Right cardiac atrium (tissue), 5 donors: ENCODE measurements at regions not wholly inside any gene's neighbourhood (a gene's known extent, or its start where the extent isn't known, plus 50 kb on each side); places are given as distances from the start of the nearest gene placed in this dataset.

Experiments used
- ATAC-seq, 2 donors: fragments of 200-7000 bp; cut with Tn5 transposase; one replicate each; pipeline versions ENCODE4 v1.8.0 to v1.9.1; 2020; ENCODE audit warnings: moderate library complexity in 2 of 2, mild to moderate bottlenecking in 1 of 2
- DNase-seq, 3 donors: peaks; one replicate each; pipeline ENCODE4 v3.0.0-alpha.2; 2020
- H3K27ac ChIP-seq: one replicate; pipeline ENCODE4 v1.5.1; 2013; ENCODE audit warnings: mild to moderate bottlenecking, low read length, control low read depth, moderate library complexity
- H3K27me3 ChIP-seq: one replicate; pipeline ENCODE4 v1.6.1; 2013; ENCODE audit not compliant: control insufficient read depth, insufficient read depth
- H3K4me1 ChIP-seq: one replicate; pipeline ENCODE4 v1.6.1; 2013; ENCODE audit warnings: low read length; ENCODE audit not compliant: control insufficient read depth, insufficient read depth
- H3K4me3 ChIP-seq: one replicate; pipeline ENCODE4 v1.5.1; 2013; ENCODE audit warnings: low read length, control low read depth
- H3K9me3 ChIP-seq: one replicate; pipeline ENCODE4 v1.6.1; 2013; ENCODE audit warnings: low read length; ENCODE audit not compliant: control insufficient read depth
- WGBS: extraction: QIAGEN DNeasy Blood & Tissue Kit; methylation state at CpG from one replicate; pipeline ENCODE4 v1.1.7; 2013; 5-methylcytosine and 5-hydroxymethylcytosine counted together
- intact Hi-C, 4 donors: fragments of 100-400 bp; cut with DNase I; formaldehyde crosslinking; loops; one replicate each; pipeline versions ENCODE4 v1.11.0 to v1.14.0; 2022 to 2023
- donor health status: healthy with polysubstance abuse.
- donor health status: DM: no; HTN: yes; CAD: no.
- donor health status: DM: no; HTN: no; CAD: no.
- donor health status: DM: no; HTN: yes; CAD: no; lungs with severe emphysema.
- donor health status: DM: yes; HTN: yes; CAD: no.

- no peak for ATAC-seq
- 70% methylated on average over 2 of the region's 2 CpGs for WGBS
- Histone ChIP-seq H3K4me1 (no peaks in the 10 kb centered on the region), H3K27ac (no peak overlapping the region), H3K27me3 (no peaks in the 10 kb centered on the region), H3K4me3 (no peak overlapping the region), H3K9me3 (no peaks in the 10 kb centered on the region)
- DNase-seq: no peak
- intact Hi-C loops: no loop called here
These were observed 744.4 kb downstream of the KCNJ3 start for GRCh38 chr2:155442755-155443372.

GRCh38 chr2:155442088-155442487, 743.6 kb downstream of the KCNJ3 start:
- no peak for ATAC-seq
- intact Hi-C loops: no loop called here
- H3K27me3 ChIP-seq: no peaks in the 10 kb centered on the region
- H3K4me1 ChIP-seq: no peaks in the 10 kb centered on the region
- DNase-seq: no peak
- H3K27ac ChIP-seq: no peak overlapping the region
- no peaks in the 10 kb centered on the region for H3K9me3 ChIP-seq
- 58% methylated on average over 2 of the region's 2 CpGs for WGBS
- no peak overlapping the region for H3K4me3 ChIP-seq

GRCh38 chr2:155431004-155431507, 732.6 kb downstream of the KCNJ3 start:
- Histone ChIP-seq H3K9me3 (no peaks in the 10 kb centered on the region), H3K4me3 (no peak overlapping the region), H3K4me1 (no peaks in the 10 kb centered on the region), H3K27me3 (no peaks in the 10 kb centered on the region), H3K27ac (no peak overlapping the region)
- DNase-seq: no peak
- WGBS: 88% methylated on average over 9 of the region's 9 CpGs
- intact Hi-C loops: no loop called here
- ATAC-seq: no peak

GRCh38 chr2:155427470-155427869, 729.0 kb downstream of the KCNJ3 start:
- ATAC-seq (no peak), DNase-seq (no peak)
- H3K27me3 ChIP-seq: no peaks in the 10 kb centered on the region
- 64% methylated on average over 1 of the region's 1 CpG for WGBS
- no peak overlapping the region for H3K4me3 ChIP-seq
- H3K4me1 ChIP-seq: no peaks in the 10 kb centered on the region
- intact Hi-C loops: no loop called here
- H3K27ac ChIP-seq: no peak overlapping the region
- no peaks in the 10 kb centered on the region for H3K9me3 ChIP-seq

GRCh38 chr2:155424518-155424917, 726.0 kb downstream of the KCNJ3 start:
- ATAC-seq: no peak
- intact Hi-C loops: no loop called here
- Histone ChIP-seq H3K27me3 (no peaks in the 10 kb centered on the region), H3K4me1 (no peaks in the 10 kb centered on the region), H3K9me3 (no peaks in the 10 kb centered on the region), H3K27ac (no peak overlapping the region), H3K4me3 (no peak overlapping the region)
- WGBS: 74% methylated on average over 2 of the region's 2 CpGs
- no peak for DNase-seq

- 84% methylated on average over 1 of the region's 1 CpG for WGBS
- no peaks in the 10 kb centered on the region for H3K4me1 ChIP-seq
- H3K27me3 ChIP-seq: no peaks in the 10 kb centered on the region
- ATAC-seq (no peak), DNase-seq (no peak)
- intact Hi-C loops: no loop called here
- H3K27ac ChIP-seq: no peak overlapping the region
- no peaks in the 10 kb centered on the region for H3K9me3 ChIP-seq
- no peak overlapping the region for H3K4me3 ChIP-seq
These were observed 720.3 kb downstream of the KCNJ3 start for GRCh38 chr2:155418753-155419152.

- H3K27me3 ChIP-seq: no peaks in the 10 kb centered on the region
- ATAC-seq (no peak), DNase-seq (no peak)
- H3K27ac ChIP-seq: no peak overlapping the region
- intact Hi-C loops: no loop called here
- no peaks in the 10 kb centered on the region for H3K9me3 ChIP-seq
- 94% methylated on average over 1 of the region's 1 CpG for WGBS
- H3K4me3 ChIP-seq: no peak overlapping the region
- H3K4me1 ChIP-seq: no peaks in the 10 kb centered on the region
These were observed 714.1 kb downstream of the KCNJ3 start for GRCh38 chr2:155412598-155412997.

GRCh38 chr2:155404433-155405002, 706.0 kb downstream of the KCNJ3 start:
- Histone ChIP-seq H3K4me1 (no peaks in the 10 kb centered on the region), H3K27ac (no peak overlapping the region), H3K27me3 (no peaks in the 10 kb centered on the region), H3K4me3 (no peak overlapping the region), H3K9me3 (peaks cover 2% of the 10 kb centered on the region)
- 80% methylated on average over 3 of the region's 3 CpGs for WGBS
- ATAC-seq: no peak
- DNase-seq: no peak
- intact Hi-C loops: no loop called here

GRCh38 chr2:155393406-155393805, 694.9 kb downstream of the KCNJ3 start:
- H3K27me3 ChIP-seq: no peaks in the 10 kb centered on the region
- no peak for DNase-seq
- no peaks in the 10 kb centered on the region for H3K9me3 ChIP-seq
- no peak overlapping the region for H3K4me3 ChIP-seq
- H3K4me1 ChIP-seq: no peaks in the 10 kb centered on the region
- intact Hi-C loops: loop anchor here in 1 of 4 donors (5.0 to 10.0 kb wide), 2 partner anchors 569 to 1801 kb away; no protein-coding TSS in a partner anchor
- no peak for ATAC-seq
- H3K27ac ChIP-seq: no peak overlapping the region

GRCh38 chr2:155391613-155392130, 693.2 kb downstream of the KCNJ3 start:
- H3K9me3 ChIP-seq: no peaks in the 10 kb centered on the region
- H3K4me1 ChIP-seq: no peaks in the 10 kb centered on the region
- intact Hi-C loops: loop anchor here in 1 of 4 donors (5.0 to 10.0 kb wide), 2 partner anchors 571 to 1803 kb away; no protein-coding TSS in a partner anchor
- ATAC-seq: no peak
- WGBS: 34% methylated on average over 2 of the region's 2 CpGs
- no peak for DNase-seq
- H3K27me3 ChIP-seq: no peaks in the 10 kb centered on the region
- H3K27ac ChIP-seq: no peak overlapping the region
- H3K4me3 ChIP-seq: no peak overlapping the region

GRCh38 chr2:155389224-155389623, 690.7 kb downstream of the KCNJ3 start:
- Histone ChIP-seq H3K27me3 (no peaks in the 10 kb centered on the region), H3K4me1 (no peaks in the 10 kb centered on the region), H3K9me3 (no peaks in the 10 kb centered on the region), H3K4me3 (no peak overlapping the region), H3K27ac (no peak overlapping the region)
- ATAC-seq: no peak
- DNase-seq: no peak
- intact Hi-C loops: no loop called here
- 82% methylated on average over 1 of the region's 1 CpG for WGBS
